ENCODE measurements at regions not wholly inside any gene's neighbourhood (a gene's known extent, or its start where the extent isn't known, plus 50 kb on each side); places are given as distances from the start of the nearest gene placed in this dataset.

DNA sequence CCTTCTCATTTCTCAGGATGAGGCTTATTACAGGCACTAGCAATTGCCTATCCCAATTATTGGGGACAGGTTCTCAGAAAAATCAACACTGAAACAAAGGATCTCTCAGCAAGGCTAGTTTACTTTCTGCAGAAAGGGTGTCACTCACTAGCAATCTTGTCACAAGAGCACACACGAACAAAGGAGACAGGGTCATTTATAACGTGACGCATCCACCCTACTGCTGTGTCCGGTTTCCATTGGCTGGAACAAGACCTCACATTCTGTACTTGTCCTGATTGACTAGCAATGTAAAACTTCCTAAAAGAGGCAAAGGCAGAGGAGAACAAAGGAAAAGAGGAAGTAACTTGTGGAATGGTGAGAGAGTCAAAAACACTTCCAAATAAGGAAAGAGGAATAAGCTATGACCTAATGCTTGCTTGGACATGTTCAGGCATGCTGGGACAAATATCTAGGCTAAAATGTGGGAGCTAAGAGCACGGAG is 160.2 kb upstream of the STXBP5 start:
- peak; percentile 7 for DNase-seq

DNA sequence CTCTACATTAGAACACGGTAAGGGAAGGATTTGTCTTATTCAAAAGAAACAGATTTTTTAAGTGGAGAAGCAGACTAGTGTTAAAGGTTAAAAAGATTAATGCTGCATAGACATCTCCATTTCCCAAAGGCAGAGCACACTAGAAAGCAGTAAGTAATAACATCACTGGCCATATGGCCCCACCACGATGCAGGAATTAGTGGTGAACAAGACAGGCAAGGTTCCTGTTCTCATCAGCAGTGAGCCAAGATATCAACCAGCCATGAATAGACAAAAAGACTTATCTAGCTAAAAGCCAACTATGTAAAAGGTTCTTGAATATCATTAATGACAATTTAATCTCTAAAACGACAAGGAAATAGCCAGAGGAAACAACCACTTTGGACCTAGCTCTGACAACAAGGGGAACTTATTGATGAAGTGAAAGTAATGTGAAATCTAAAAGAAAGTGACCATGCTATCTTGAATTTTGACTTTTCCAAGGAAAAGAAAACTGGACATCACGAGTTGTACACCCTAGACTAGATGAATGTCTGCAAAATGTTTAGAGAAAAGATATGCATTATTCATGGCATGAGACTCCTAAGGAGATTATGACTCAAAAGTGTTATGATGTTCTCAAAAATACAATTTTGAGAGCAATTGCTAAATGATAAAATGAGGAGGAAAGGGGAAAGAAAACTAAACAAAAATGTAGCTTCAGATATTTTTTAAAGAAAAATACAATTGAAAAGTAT is 157.9 kb upstream of the STXBP5 start:
- no peak for DNase-seq

GRCh38 chr6:147048930-147049329 is 155.3 kb upstream of the STXBP5 start:
- no peak for DNase-seq

- DNase-seq: no peak
These were observed 150.8 kb upstream of the STXBP5 start for GRCh38 chr6:147053311-147053921.

DNA sequence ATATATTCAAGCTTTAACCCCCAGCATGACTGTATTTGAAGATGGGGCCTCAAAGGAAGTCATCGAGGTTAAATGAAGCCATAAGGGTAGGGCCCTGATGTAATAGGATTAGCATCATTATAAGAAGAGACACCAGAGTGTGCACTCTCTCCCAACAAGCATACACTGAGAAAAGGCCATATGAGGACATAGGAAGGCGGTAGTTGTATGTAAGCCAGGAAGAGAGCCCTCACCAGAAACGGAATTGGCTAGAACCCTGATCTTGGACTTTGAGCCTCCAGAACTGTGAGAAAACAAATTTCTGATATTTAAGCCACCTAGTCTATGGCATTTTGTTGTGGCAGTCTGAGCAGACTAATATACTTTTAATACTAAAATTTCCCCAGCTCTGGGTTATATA is 150.1 kb upstream of the STXBP5 start:
- DNase-seq: no peak

GRCh38 chr6:147054871-147055270 is 149.3 kb upstream of the STXBP5 start:
- no peak for DNase-seq

GRCh38 chr6:147055821-147056392 is 148.3 kb upstream of the STXBP5 start:
- DNase-seq: no peak

- no peak for DNase-seq
These were observed 147.0 kb upstream of the STXBP5 start for GRCh38 chr6:147057188-147057587.

DNA sequence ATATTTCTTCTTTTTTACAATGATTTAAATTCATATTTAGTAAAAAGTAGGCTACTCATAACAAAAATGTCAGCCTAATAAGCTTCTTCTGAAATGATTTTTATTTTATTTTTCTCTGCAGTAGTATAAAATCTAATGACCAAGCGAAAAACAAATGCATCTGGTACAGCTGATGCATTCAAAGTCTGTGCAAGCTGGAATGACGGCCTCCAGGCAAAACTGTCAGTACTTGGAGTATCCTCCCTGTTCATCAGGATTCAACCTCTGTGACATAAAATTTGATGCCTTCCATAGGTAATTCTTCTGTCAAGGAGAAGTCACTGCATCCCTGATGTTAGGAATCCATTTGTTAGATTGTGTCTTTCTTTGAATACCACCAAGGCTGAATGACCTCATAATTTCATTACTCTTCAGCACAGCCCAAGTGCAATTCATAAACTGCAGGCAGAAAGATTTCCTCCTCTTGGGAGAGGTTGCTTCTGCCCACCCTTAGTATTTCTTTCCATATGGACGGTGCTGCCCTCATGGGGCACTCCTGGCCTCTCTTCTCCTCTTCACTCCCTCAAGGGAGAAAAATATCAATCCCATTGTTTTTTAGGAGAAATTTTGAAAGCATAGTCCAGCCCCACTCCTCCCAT is 146.4 kb upstream of the STXBP5 start:
- DNase-seq: no peak

DNA sequence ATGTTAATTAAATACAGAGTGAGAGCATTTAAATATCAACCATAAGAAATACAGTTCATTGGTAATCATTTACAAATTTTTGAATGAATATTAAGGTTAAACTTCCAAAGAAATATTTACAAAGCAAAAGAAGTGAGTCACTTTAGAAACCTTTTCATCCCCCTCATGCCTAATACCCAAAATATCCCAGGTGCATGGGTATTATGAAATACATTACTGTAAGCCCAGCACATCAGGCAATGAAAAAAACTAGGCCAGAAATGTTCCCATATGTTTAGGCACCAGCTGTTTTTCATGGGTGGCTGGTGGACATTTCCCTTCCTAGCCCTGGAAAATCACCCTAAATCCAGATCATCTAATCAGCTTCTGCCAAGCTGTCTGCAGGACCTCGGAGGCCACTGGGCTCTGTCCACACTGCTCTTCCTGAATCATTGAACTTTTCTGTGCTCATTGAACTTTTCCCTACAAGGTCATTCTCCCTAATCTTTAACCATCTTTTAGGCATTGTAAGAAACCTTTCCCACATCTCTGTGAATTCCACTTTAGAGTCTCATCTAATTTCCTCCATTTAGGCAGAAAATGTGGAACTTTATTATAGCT is 145.3 kb upstream of the STXBP5 start:
- no peak for DNase-seq

DNA sequence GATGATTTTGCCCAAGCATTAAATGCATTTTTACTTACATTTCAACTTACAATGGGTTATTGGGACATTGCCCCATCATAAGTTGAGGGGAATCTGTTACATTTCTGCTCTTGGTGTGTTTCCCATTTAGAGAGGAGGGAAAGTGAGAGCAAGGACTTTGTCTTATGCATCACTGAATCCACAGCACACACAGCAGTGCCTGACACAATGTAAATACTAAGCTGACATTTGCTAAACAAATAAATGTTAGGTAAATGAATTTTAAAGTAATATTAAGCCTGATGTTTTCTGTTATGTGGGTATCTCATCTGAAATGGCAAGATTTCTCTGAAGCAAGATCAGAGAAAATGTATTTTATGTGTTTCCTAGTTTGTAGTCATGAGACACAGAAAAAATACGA is 143.6 kb upstream of the STXBP5 start:
- no peak for DNase-seq

DNA sequence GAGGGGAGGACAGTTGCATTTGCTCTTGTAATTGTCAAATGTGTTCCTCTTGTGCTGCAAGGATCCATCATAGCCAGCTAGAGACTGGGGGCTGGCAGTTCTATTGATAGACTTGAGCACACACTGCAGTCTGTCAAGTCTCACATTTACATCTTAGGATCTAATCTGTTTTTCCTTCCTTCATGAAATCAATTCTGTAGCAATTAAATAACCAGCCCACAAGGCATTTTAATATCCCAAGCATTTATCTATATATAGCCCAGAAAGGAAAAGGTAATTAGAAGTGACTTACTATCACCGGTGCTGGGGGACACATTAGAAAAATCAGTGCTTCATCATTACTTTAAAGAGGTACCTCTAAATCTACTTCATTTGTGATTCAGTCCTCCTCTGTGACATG is 143.0 kb upstream of the STXBP5 start:
- DNase-seq: no peak

GRCh38 chr6:147063469-147064031 is 140.7 kb upstream of the STXBP5 start:
- DNase-seq: peak; percentile 37

DNA sequence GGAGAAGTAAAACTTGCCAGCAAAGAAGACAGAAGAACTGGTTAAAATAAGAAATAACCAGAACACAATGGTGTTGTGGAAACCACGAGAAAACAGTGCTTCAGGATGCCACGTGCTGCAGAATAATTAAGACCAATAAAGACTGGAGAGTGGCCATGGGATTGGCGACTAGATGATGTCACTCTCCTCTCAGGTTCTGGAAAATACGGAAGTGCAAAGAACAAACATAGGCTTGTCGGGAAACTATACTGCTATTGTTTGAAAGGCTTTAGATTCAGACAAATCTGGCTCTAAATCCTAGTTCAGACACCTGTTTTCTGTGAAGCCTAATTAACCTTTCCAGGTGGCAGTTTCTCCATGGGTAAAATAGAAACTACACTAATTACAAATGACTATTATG is 138.4 kb upstream of the STXBP5 start:
- peak; percentile 26 for DNase-seq

GRCh38 chr6:147067184-147067583 is 137.0 kb upstream of the STXBP5 start:
- no peak for DNase-seq

GRCh38 chr6:147071776-147072175 is 132.4 kb upstream of the STXBP5 start:
- DNase-seq: no peak

GRCh38 chr6:147075381-147075780 is 128.8 kb upstream of the STXBP5 start:
- DNase-seq: no peak

- no peak for DNase-seq
These were observed 127.0 kb upstream of the STXBP5 start for GRCh38 chr6:147077251-147077650.

- no peak for DNase-seq
These were observed 126.1 kb upstream of the STXBP5 start for GRCh38 chr6:147078106-147078505.

DNA sequence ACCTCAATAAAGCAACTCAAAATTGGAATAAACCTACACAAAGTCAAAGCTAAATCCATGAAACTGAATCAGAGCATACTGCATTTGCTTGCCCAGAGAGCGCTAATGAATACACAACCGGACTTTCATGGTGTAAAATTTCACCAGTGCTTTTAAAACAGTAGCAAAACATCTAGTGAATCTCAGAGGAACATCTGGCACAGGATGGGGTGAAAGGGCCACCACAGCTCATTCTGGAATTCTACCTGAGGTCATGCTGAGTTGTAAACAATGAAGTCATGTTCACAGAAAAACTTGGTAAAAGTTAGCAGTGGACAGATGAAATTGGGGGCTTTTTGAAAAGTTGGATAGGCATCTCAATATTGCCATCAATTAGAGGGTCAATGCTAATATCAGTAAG is 125.6 kb upstream of the STXBP5 start:
- DNase-seq: no peak

GRCh38 chr6:147080225-147080624 is 124.0 kb upstream of the STXBP5 start:
- no peak for DNase-seq

GRCh38 chr6:147081076-147081609 is 123.1 kb upstream of the STXBP5 start:
- DNase-seq: no peak

GRCh38 chr6:147087641-147088040 is 116.6 kb upstream of the STXBP5 start:
- DNase-seq: no peak

Data from dermis blood vessel endothelial cell (primary cell).